GM12892 (cell line): ENCODE measurements at regions not wholly inside any gene's neighbourhood (a gene's known extent, or its start where the extent isn't known, plus 50 kb on each side); places are given as distances from the start of the nearest gene placed in this dataset.

Experiments used
- POLR2A ChIP-seq: IDR thresholded peaks from 2 replicates; pipeline ENCODE4 v1.6.1; 2011; ENCODE audit warnings: low read depth, low read length, control low read depth
- POLR2AphosphoS5 ChIP-seq: IDR thresholded peaks from 2 replicates; pipeline ENCODE4 v1.6.1; 2011; ENCODE audit warnings: low read depth, low read length, control low read depth
- TAF1 ChIP-seq: IDR thresholded peaks from 2 replicates; pipeline ENCODE4 v1.6.1; 2011; ENCODE audit warnings: low read depth, mild to moderate bottlenecking, control low read depth, low read length, borderline replicate concordance

GRCh38 chr2:16291731-16292550 lies 351.6 kb downstream of the MYCN start:
- no peak for TF ChIP-seq TAF1
- TF ChIP-seq POLR2A = no peak
- TF ChIP-seq POLR2AphosphoS5 = no peak
